Thyroid gland (tissue), 4 donors: ENCODE measurements at regions not wholly inside any gene's neighbourhood (a gene's known extent, or its start where the extent isn't known, plus 50 kb on each side); places are given as distances from the start of the nearest gene placed in this dataset.

Source experiments
- CTCF ChIP-seq, 6 experiments: fragments of 200-600 bp in 3 of 6; fragments of 450-650 bp in 3 of 6; sonication (generic) in 3 of 6; IDR thresholded peaks; one replicate each; pipeline ENCODE4 v1.5.1; 2016 to 2019; ENCODE audit warnings: antibody characterized with exemption in 6 of 6, mild to moderate bottlenecking in 2 of 6, inconsistent platforms in 1 of 6, moderate library complexity in 1 of 6
- POLR2A ChIP-seq, 2 donors: fragments of 450-650 bp; IDR thresholded peaks; one replicate each; pipeline ENCODE4 v1.6.1; 2017; ENCODE audit warnings: antibody characterized with exemption in 2 of 2, mild to moderate bottlenecking in 2 of 2, moderate library complexity in 1 of 2

GRCh38 chr10:33815776-33816175, 481.3 kb upstream of the NRP1 start:
- TF ChIP-seq POLR2A (IDR thresholded peaks at IDR 0.05) (no peak), CTCF (IDR thresholded peaks at IDR 0.05) (no peak)
